ENCODE measurements at regions not wholly inside any gene's neighbourhood (a gene's known extent, or its start where the extent isn't known, plus 50 kb on each side); places are given as distances from the start of the nearest gene placed in this dataset.

DNA sequence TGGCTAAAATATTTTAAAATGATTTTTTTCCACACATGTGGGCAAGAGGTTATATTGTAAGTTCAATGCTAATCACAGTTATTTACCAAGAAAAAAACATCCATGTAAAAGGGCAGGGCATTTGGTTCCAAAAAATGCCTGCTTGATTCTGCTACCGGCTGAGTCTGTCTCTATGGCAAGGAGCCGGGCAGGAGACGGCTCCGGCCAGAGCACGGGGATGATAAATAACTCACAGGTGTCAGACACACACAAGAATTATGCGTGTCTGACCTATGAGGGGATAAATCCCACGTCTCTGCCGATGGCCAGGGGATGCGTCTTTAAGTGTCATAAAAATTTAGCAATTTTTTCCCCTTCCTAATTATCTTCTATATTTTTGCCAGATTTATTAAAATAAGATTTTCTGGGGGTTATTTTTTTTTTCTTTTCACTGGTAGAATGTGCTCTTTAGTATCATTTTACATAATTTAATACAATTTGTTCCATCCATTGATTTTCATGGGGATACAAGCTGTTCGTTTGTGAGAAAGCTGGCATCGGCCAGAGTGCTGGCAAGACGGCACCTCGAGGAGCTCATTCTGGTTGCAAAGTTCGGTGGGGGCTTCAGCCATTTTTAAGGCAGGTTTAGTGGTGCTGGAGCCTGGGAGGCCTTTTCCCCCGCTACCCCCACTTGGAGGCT lies 253.9 kb downstream of the ZNF536 start:
- Histone ChIP-seq H3K36me3 (ENCODE audit: control insufficient read depth, insufficient read depth, low read length) (no peaks in the 10 kb centered on the region), H3K4me1 (ENCODE audit: control insufficient read depth, insufficient read depth, low read length, poor library complexity, severe bottlenecking) (no peaks in the 10 kb centered on the region), H3K27me3 (ENCODE audit: control insufficient read depth, insufficient read depth, low read length) (no peaks in the 10 kb centered on the region), H3K4me3 (ENCODE audit: low read depth, low read length) (no peak overlapping the region), H3K9me3 (ENCODE audit: control insufficient read depth in 2 of 2, low read length in 2 of 2) (peaks cover 0 to 14% of the 10 kb centered on the region in 2 experiments), H3K27ac (ENCODE audit: insufficient read depth, low read length, poor library complexity, severe bottlenecking) (no peak overlapping the region)
- ATAC-seq (ENCODE audit: low read depth in 2 of 2) (no peak), DNase-seq (no peak)
- H3K4me1 Mint-ChIP-seq = no peaks in the 10 kb centered on the region
- H3K4me3 Mint-ChIP-seq = no peak overlapping the region
- H3K27ac Mint-ChIP-seq = no peak overlapping the region
- H3K36me3 Mint-ChIP-seq = no peaks in the 10 kb centered on the region
- H3K9me3 Mint-ChIP-seq = peaks cover 0 to 13% (median 4%) of the 10 kb centered on the region in 7 donors
- H3K27me3 Mint-ChIP-seq = no peaks in the 10 kb centered on the region

DNA sequence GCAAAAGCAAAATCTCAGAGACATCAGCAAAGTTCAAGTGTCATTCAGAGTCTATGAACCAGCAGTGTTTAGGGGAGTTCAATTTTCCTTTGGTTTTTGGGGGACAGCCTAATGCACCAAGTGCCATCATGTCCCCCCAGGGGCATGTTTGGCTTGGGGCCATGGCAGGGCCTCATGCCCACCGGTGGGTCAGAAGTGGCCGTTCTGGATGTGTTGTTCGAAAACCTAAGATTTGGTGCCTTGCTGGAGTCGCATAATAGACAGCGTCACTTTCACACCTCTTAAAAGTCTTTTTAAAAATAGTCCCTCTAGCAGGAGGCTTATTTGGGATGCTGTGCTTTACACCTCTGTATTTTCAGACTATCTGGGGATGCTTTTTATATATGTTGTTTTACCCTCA lies 250.1 kb downstream of the ZNF536 start:
- H3K36me3 Mint-ChIP-seq = no peaks in the 10 kb centered on the region
- Histone ChIP-seq H3K36me3 (ENCODE audit: control insufficient read depth, insufficient read depth, low read length) (no peaks in the 10 kb centered on the region), H3K9me3 (ENCODE audit: control insufficient read depth in 2 of 2, low read length in 2 of 2) (peaks cover 0 to 14% of the 10 kb centered on the region in 2 experiments), H3K4me3 (ENCODE audit: low read depth, low read length) (no peak overlapping the region), H3K27ac (ENCODE audit: insufficient read depth, low read length, poor library complexity, severe bottlenecking) (no peak overlapping the region), H3K27me3 (ENCODE audit: control insufficient read depth, insufficient read depth, low read length) (no peaks in the 10 kb centered on the region), H3K4me1 (ENCODE audit: control insufficient read depth, insufficient read depth, low read length, poor library complexity, severe bottlenecking) (no peaks in the 10 kb centered on the region)
- no peaks in the 10 kb centered on the region for H3K4me1 Mint-ChIP-seq
- ATAC-seq (ENCODE audit: low read depth in 2 of 2) (no peak), DNase-seq (no peak)
- H3K27me3 Mint-ChIP-seq = peaks cover 5% of the 10 kb centered on the region
- H3K27ac Mint-ChIP-seq = no peak overlapping the region
- H3K4me3 Mint-ChIP-seq = no peak overlapping the region
- peaks cover 0 to 13% (median 4%) of the 10 kb centered on the region in 7 donors for H3K9me3 Mint-ChIP-seq

DNA sequence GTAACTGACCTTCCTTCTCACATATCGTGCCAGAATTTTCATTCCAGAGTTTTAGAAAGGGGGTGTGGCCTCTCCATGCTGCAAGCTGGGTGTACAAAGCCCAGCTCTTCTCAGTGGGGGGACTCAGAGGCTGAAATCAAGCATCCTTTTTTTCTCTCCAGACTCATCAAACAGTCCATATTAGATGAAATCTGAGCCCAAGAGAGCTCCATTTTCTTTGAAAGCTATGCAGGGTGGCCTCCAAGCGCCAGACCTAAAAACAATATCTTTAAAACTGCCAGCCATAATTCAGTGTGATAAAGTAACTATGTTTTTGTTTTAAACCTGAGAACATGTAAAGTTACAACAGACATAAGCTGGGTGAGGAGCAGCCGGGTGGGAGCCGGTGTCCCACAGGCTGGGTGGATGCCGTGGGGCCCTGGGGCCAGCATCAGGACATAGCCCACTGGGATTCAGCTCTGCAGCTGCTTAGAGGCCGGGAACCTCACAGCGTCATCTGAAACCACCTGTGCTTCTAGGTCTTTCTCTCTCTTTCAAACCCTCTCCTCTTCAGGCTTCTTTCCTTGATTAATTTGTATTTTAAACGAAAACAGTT lies 249.2 kb downstream of the ZNF536 start:
- no peak for ATAC-seq (ENCODE audit: low read depth in 2 of 2)
- Mint-ChIP-seq H3K36me3 (no peaks in the 10 kb centered on the region), H3K4me1 (no peaks in the 10 kb centered on the region), H3K27me3 (peaks cover 5% of the 10 kb centered on the region), H3K4me3 (no peak overlapping the region), H3K9me3 (peaks cover 0 to 13% (median 4%) of the 10 kb centered on the region in 7 donors), H3K27ac (no peak overlapping the region)
- H3K36me3 ChIP-seq (ENCODE audit: control insufficient read depth, insufficient read depth, low read length) = no peaks in the 10 kb centered on the region
- no peaks in the 10 kb centered on the region for H3K27me3 ChIP-seq (ENCODE audit: control insufficient read depth, insufficient read depth, low read length)
- H3K4me1 ChIP-seq (ENCODE audit: control insufficient read depth, insufficient read depth, low read length, poor library complexity, severe bottlenecking) = no peaks in the 10 kb centered on the region
- no peak for DNase-seq
- H3K9me3 ChIP-seq (ENCODE audit: control insufficient read depth in 2 of 2, low read length in 2 of 2) = peaks cover 0 to 14% of the 10 kb centered on the region in 2 experiments
- H3K4me3 ChIP-seq (ENCODE audit: low read depth, low read length) = no peak overlapping the region
- no peak overlapping the region for H3K27ac ChIP-seq (ENCODE audit: insufficient read depth, low read length, poor library complexity, severe bottlenecking)

DNA sequence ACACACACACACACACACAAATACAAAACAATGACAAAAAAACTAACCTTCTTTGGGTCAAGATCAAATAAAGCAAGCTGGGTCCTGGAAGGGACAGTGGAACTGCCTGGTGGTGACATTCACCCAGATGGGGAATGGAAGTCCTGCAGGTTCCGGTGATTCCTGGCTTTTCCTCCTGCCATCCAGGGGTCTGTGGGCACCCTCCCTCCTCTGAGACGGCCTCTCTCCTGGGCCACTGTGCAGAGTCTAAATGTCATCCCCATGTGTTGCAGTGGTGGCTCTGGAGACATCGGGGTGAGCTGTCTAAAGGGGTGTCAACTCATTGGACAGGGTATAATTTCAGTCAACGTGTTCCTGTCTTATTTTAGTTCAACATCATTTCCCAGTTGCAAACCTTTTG lies 248.2 kb downstream of the ZNF536 start:
- H3K4me1 ChIP-seq (ENCODE audit: control insufficient read depth, insufficient read depth, low read length, poor library complexity, severe bottlenecking) = no peaks in the 10 kb centered on the region
- peaks cover 1 to 13% (median 4%) of the 10 kb centered on the region in 7 donors for H3K9me3 Mint-ChIP-seq
- H3K9me3 ChIP-seq (ENCODE audit: control insufficient read depth in 2 of 2, low read length in 2 of 2) = peaks cover 0 to 14% of the 10 kb centered on the region in 2 experiments
- no peak overlapping the region for H3K27ac ChIP-seq (ENCODE audit: insufficient read depth, low read length, poor library complexity, severe bottlenecking)
- H3K27me3 Mint-ChIP-seq = peaks cover 5% of the 10 kb centered on the region
- no peak overlapping the region for H3K27ac Mint-ChIP-seq
- no peaks in the 10 kb centered on the region for H3K27me3 ChIP-seq (ENCODE audit: control insufficient read depth, insufficient read depth, low read length)
- no peaks in the 10 kb centered on the region for H3K4me1 Mint-ChIP-seq
- H3K36me3 ChIP-seq (ENCODE audit: control insufficient read depth, insufficient read depth, low read length) = no peaks in the 10 kb centered on the region
- ATAC-seq (ENCODE audit: low read depth in 2 of 2) (no peak), DNase-seq (no peak)
- no peak overlapping the region for H3K4me3 ChIP-seq (ENCODE audit: low read depth, low read length)
- H3K36me3 Mint-ChIP-seq = no peaks in the 10 kb centered on the region
- no peak overlapping the region for H3K4me3 Mint-ChIP-seq

DNA sequence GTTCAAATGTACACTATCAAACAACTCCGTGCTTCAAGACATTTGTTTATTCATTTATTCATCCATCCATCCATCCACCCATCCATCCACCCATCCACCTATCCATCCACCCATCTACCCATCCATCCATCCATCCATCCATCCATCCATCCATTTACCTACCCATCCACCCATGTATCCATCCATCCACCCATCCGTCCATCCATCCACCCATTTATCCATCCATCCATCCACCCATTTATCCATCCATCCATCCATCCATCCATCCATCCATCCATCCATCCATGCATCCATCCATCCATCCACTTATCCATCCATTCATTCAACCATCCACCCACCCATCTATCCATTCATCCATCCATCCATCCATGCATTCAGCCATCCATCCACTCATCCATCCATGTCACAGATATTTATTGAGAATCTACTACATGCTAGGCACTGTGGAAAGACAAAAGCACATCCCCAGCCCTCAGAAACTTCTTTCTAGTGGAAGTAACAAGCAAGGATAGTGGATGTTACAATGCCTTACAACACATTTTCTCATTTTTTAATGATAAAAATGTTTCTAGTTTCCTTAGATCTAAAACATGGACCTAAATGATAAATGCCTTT lies 237.6 kb downstream of the ZNF536 start:
- H3K27me3 Mint-ChIP-seq = no peaks in the 10 kb centered on the region
- no peak overlapping the region for H3K27ac ChIP-seq (ENCODE audit: insufficient read depth, low read length, poor library complexity, severe bottlenecking)
- H3K36me3 ChIP-seq (ENCODE audit: control insufficient read depth, insufficient read depth, low read length) = no peaks in the 10 kb centered on the region
- H3K4me1 Mint-ChIP-seq = no peaks in the 10 kb centered on the region
- H3K27ac Mint-ChIP-seq = no peak overlapping the region
- no peaks in the 10 kb centered on the region for H3K4me1 ChIP-seq (ENCODE audit: control insufficient read depth, insufficient read depth, low read length, poor library complexity, severe bottlenecking)
- H3K27me3 ChIP-seq (ENCODE audit: control insufficient read depth, insufficient read depth, low read length) = no peaks in the 10 kb centered on the region
- DNase-seq (no peak), ATAC-seq (ENCODE audit: low read depth in 2 of 2) (no peak)
- H3K9me3 ChIP-seq (ENCODE audit: control insufficient read depth in 2 of 2, low read length in 2 of 2) = no peaks in the 10 kb centered on the region
- peaks cover 0 to 2% (median 0%) of the 10 kb centered on the region in 7 donors for H3K9me3 Mint-ChIP-seq
- no peak overlapping the region for H3K4me3 Mint-ChIP-seq
- no peak overlapping the region for H3K4me3 ChIP-seq (ENCODE audit: low read depth, low read length)
- no peaks in the 10 kb centered on the region for H3K36me3 Mint-ChIP-seq

DNA sequence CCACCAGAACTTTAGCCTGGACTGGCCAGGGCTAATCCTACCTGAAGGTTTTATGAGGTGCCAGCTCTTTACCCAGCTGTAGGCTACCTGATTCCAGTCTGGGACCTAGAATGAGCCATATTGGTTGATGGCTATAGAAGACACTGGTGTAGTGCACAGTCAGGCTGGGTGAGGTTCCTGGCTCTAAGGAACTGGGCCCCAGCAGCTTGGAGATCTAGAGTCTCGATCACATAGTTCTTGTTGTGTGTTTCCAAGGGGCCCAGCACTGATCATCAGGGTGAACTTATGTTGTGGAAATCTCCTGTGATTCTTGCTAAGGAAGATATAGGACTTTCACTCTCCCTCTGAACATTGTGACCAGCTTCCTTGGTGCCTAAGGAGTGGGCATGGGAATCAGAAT lies 236.3 kb downstream of the ZNF536 start:
- Mint-ChIP-seq H3K9me3 (peaks cover 0 to 2% (median 0%) of the 10 kb centered on the region in 7 donors), H3K36me3 (no peaks in the 10 kb centered on the region), H3K27ac (no peak overlapping the region), H3K4me3 (no peak overlapping the region), H3K4me1 (no peaks in the 10 kb centered on the region), H3K27me3 (no peaks in the 10 kb centered on the region)
- no peaks in the 10 kb centered on the region for H3K27me3 ChIP-seq (ENCODE audit: control insufficient read depth, insufficient read depth, low read length)
- DNase-seq = no peak
- H3K4me3 ChIP-seq (ENCODE audit: low read depth, low read length) = no peak overlapping the region
- H3K27ac ChIP-seq (ENCODE audit: insufficient read depth, low read length, poor library complexity, severe bottlenecking) = no peak overlapping the region
- no peaks in the 10 kb centered on the region for H3K4me1 ChIP-seq (ENCODE audit: control insufficient read depth, insufficient read depth, low read length, poor library complexity, severe bottlenecking)
- no peaks in the 10 kb centered on the region for H3K9me3 ChIP-seq (ENCODE audit: control insufficient read depth in 2 of 2, low read length in 2 of 2)
- H3K36me3 ChIP-seq (ENCODE audit: control insufficient read depth, insufficient read depth, low read length) = no peaks in the 10 kb centered on the region
- ATAC-seq (ENCODE audit: low read depth in 2 of 2) = no peak

Data from CD4-positive, CD25-positive, alpha-beta regulatory T cell (primary cell).